ENCODE measurements at regions not wholly inside any gene's neighbourhood (a gene's known extent, or its start where the extent isn't known, plus 50 kb on each side); places are given as distances from the start of the nearest gene placed in this dataset.

- no peak for TF ChIP-seq CHD7 (IDR thresholded peaks at IDR 0.05; ENCODE audit: insufficient replicate concordance, low read length)
- TF ChIP-seq JUN (IDR thresholded peaks at IDR 0.05; ENCODE audit: low read depth, low read length), result no peak
Measured at GRCh38 chr6:19087897-19088296, 700.7 kb downstream of the RNF144B start (continued).

All from H1 (cell line).